Calu3 (cell line): ENCODE measurements at regions not wholly inside any gene's neighbourhood (a gene's known extent, or its start where the extent isn't known, plus 50 kb on each side); places are given as distances from the start of the nearest gene placed in this dataset.

Source experiments
- BruUV-seq: library from RNA; stranded (reverse); fragments of 400-500 nt; replicated peaks from 2 replicates; lab custom pipeline; 2021; lab: Mats Ljungman, UMichigan
- CTCF ChIA-PET: fragments of 300-600 bp; sonication (Branson Sonifier 250); formaldehyde crosslinking; loops from one replicate; lab custom pipeline; 2022; ENCODE audit warnings: antibody characterized with exemption; lab: Charles Lee
- DNase-seq: peaks from one replicate; pipeline ENCODE4 v3.0.0; 2022
- H3K27ac Mint-ChIP-seq: one replicate; pipeline ENCODE4 v1.8.0; 2022; ENCODE audit warnings: mixed read lengths; ENCODE audit not compliant: unreplicated experiment
- H3K27me3 Mint-ChIP-seq: one replicate; pipeline ENCODE4 v1.8.0; 2022; ENCODE audit warnings: mixed read lengths; ENCODE audit not compliant: unreplicated experiment
- H3K36me3 Mint-ChIP-seq: one replicate; pipeline ENCODE4 v1.8.0; 2022; ENCODE audit warnings: mild to moderate bottlenecking, moderate library complexity, mixed read lengths; ENCODE audit not compliant: insufficient read depth, unreplicated experiment
- H3K4me1 Mint-ChIP-seq: one replicate; pipeline ENCODE4 v1.8.0; 2022; ENCODE audit warnings: mild to moderate bottlenecking, low read depth, mixed read lengths; ENCODE audit not compliant: unreplicated experiment
- H3K4me3 Mint-ChIP-seq: one replicate; pipeline ENCODE4 v1.8.0; 2022; ENCODE audit warnings: mild to moderate bottlenecking, low read depth, moderate library complexity, mixed read lengths; ENCODE audit not compliant: unreplicated experiment
- H3K9me3 Mint-ChIP-seq: one replicate; pipeline ENCODE4 v1.8.0; 2022; ENCODE audit warnings: low read depth, mixed read lengths; ENCODE audit not compliant: unreplicated experiment
- intact Hi-C: fragments of 100-400 bp; cut with micrococcal nuclease; formaldehyde crosslinking; loops from one replicate; pipeline ENCODE4 v1.10.0; 2022; ENCODE audit not compliant: unreplicated experiment
- TF ChIP-seq, protein P1 (sequence below): fragments of 200-600 bp; IDR thresholded peaks from one replicate; pipeline ENCODE4 v1.8.0; 2022; ENCODE audit warnings: antibody characterized with exemption; ENCODE audit not compliant: unreplicated experiment

DNA sequence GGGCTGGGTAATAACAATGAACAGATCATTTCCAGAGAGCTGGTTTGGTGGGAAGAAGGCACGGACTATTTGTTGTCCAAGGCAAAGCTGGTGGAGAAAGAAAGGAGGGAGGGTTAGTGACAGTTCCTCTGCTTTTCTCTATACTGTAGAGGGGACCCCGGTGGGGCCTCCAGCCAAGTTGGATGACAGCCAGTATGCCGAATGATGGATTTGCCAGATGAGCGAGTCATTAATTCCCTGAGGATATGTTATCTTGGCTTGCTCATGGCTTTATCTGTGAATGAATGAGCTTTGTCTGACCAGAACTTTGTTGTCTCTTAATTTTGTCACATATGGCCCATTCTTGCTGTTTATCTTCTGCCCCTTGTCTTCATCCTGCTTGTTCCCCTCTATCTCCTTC is 158.6 kb upstream of the GLRA1 start:
- no TSS peak for BruUV-seq
- Mint-ChIP-seq H3K4me1 (no peaks in the 10 kb centered on the region), H3K36me3 (no peaks in the 10 kb centered on the region), H3K27me3 (peaks cover 21% of the 10 kb centered on the region), H3K9me3 (peaks cover 3% of the 10 kb centered on the region), H3K4me3 (no peak overlapping the region), H3K27ac (no peak overlapping the region)
- no peak for DNase-seq
- CTCF ChIA-PET, result interaction anchor here (0.6 kb wide), 1 partner anchor 24 kb away, joined by 3 read pairs; no protein-coding TSS in a partner anchor
- intact Hi-C loops, result no loop called here
- TF ChIP-seq, protein P1, sequence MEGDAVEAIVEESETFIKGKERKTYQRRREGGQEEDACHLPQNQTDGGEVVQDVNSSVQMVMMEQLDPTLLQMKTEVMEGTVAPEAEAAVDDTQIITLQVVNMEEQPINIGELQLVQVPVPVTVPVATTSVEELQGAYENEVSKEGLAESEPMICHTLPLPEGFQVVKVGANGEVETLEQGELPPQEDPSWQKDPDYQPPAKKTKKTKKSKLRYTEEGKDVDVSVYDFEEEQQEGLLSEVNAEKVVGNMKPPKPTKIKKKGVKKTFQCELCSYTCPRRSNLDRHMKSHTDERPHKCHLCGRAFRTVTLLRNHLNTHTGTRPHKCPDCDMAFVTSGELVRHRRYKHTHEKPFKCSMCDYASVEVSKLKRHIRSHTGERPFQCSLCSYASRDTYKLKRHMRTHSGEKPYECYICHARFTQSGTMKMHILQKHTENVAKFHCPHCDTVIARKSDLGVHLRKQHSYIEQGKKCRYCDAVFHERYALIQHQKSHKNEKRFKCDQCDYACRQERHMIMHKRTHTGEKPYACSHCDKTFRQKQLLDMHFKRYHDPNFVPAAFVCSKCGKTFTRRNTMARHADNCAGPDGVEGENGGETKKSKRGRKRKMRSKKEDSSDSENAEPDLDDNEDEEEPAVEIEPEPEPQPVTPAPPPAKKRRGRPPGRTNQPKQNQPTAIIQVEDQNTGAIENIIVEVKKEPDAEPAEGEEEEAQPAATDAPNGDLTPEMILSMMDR, result no peak

DNA sequence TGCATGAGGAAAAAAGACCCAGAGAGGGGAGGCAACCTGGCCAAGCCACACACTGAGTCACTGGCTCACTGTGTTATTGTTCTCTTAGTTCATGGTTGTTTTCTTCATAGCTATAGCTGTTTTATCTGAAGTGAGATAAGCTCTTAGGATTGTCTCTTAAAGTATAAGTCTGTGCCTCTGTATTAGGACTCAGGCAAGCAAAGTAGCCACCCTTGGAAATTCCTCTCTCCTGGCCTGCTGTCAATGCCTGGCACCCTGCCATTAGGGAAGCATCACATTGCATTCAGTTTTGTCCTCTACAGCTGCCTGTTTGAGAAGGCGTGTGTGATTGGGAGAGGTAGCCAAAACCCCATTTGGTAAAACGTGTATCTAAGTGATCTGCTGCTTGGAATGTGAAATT is 147.4 kb upstream of the GLRA1 start:
- no peak overlapping the region for H3K27ac Mint-ChIP-seq
- no peak overlapping the region for H3K4me3 Mint-ChIP-seq
- intact Hi-C loops, result no loop called here
- TF ChIP-seq, protein P1, result no peak
- peaks cover 83% of the 10 kb centered on the region for H3K27me3 Mint-ChIP-seq
- DNase-seq, result peak; percentile 38
- no peaks in the 10 kb centered on the region for H3K9me3 Mint-ChIP-seq
- no TSS peak for BruUV-seq
- no peaks in the 10 kb centered on the region for H3K4me1 Mint-ChIP-seq
- CTCF ChIA-PET, result no interaction called here
- H3K36me3 Mint-ChIP-seq, result no peaks in the 10 kb centered on the region

DNA sequence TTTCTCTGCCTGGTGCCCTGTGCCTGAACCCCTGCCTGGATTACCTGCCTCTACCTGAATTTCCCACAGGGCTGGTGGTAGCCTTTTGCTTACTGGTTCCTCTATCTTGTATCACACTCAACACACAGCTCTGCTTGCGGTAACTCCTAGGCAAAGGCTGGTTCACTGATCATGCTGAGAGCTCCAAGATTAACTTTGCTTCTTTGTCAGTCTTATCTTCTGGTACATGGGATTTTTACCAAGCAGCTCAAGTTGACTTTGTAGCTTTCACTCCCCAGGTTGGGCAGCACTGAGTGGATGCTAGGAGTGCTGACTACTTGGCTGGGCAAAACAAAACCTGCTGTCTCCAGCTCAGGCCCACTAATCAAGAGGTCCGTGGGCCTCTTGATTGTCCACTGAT is 145.9 kb upstream of the GLRA1 start:
- no peak for DNase-seq
- no peaks in the 10 kb centered on the region for H3K4me1 Mint-ChIP-seq
- CTCF ChIA-PET, result interaction anchor here (1.3 to 1.5 kb wide), 2 partner anchors 73 to 350 kb away, joined by 3 to 4 read pairs; no protein-coding TSS in a partner anchor
- no peak overlapping the region for H3K27ac Mint-ChIP-seq
- no peaks in the 10 kb centered on the region for H3K36me3 Mint-ChIP-seq
- TF ChIP-seq, protein P1, result no peak
- no peaks in the 10 kb centered on the region for H3K9me3 Mint-ChIP-seq
- intact Hi-C loops, result no loop called here
- peaks cover 86% of the 10 kb centered on the region for H3K27me3 Mint-ChIP-seq
- H3K4me3 Mint-ChIP-seq, result no peak overlapping the region
- no TSS peak for BruUV-seq

DNA sequence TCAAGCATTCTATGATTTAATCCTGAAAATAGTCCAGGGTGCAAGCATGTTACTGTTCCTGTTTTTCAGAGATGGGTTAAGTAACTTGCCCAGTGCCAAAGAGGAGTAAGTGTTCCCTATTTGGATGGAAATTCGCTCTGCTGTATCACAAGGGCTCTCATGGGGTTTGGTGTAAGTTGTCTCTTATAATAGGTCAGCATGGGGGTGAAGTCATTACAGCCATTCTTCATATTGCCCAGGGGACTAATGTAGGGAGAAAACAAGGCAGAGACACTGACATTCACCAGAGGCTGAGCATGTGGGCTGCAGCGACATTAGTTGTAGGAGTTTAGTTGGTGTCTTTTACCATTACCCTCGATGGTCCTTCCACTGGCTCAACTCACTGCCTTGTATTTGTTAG is 142.1 kb upstream of the GLRA1 start:
- H3K4me3 Mint-ChIP-seq, result no peak overlapping the region
- TF ChIP-seq, protein P1, result no peak
- no peak for DNase-seq
- no peak overlapping the region for H3K27ac Mint-ChIP-seq
- intact Hi-C loops, result no loop called here
- H3K9me3 Mint-ChIP-seq, result no peaks in the 10 kb centered on the region
- no peaks in the 10 kb centered on the region for H3K36me3 Mint-ChIP-seq
- CTCF ChIA-PET, result interaction anchor here (0.6 kb wide), 1 partner anchor 1924 kb away, joined by 3 read pairs; no protein-coding TSS in a partner anchor
- H3K27me3 Mint-ChIP-seq, result peaks cover 71% of the 10 kb centered on the region
- no TSS peak for BruUV-seq
- no peaks in the 10 kb centered on the region for H3K4me1 Mint-ChIP-seq
